GM21717 (cell line): ENCODE measurements at regions not wholly inside any gene's neighbourhood (a gene's known extent, or its start where the extent isn't known, plus 50 kb on each side); places are given as distances from the start of the nearest gene placed in this dataset.

Experiments used
- ATAC-seq: cut with Tn5 transposase; IDR thresholded peaks from one replicate; pipeline ENCODE4 v1.9.1; 2021; ENCODE audit warnings: mild to moderate bottlenecking, moderate library complexity; ENCODE audit not compliant: unreplicated experiment

DNA sequence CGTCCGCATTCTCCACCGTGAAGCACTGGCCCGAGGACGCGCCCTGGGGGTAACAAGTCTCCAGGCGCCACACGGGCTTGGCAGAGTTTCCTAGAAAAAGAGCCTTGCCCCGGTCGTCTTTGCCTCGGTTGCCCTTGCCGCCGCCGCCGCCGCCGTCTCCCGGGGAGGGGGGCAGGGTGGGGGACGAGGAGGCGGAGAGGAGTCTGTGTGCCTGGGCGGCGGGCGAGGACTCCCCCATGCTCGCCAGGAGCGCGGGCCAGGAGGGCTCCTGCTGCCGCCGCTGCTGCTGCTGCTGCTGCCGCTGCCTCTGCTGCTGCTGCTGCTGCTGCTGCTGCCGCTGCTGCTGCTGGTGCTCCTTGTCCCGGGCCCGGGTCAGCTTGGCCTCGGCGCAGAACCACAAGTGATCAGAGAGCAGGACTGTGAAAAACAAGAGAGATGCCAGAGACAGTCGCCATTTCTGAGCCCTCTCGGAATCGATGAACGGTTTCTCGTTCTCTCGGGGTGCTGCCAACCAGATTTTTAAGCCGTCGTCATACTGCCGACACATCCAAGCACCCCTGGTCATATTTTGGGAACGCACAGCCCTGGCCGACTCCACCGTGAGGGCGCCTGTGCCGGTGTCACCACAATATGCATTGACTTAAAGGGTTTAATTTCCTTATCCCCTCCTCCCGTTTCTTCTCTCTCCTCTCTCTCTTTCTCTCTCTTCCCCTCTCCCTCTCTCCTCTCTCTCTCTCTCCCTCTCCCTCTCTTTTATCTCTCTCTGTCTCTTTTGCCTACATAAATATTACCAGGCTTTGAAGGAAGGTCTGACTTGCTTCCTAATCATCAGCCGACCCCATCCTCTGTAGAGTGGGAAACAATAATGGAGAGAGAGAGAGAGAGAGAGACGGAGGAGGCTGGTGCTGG, 349.1 kb downstream of the LIG4 start:
- no peak for ATAC-seq

DNA sequence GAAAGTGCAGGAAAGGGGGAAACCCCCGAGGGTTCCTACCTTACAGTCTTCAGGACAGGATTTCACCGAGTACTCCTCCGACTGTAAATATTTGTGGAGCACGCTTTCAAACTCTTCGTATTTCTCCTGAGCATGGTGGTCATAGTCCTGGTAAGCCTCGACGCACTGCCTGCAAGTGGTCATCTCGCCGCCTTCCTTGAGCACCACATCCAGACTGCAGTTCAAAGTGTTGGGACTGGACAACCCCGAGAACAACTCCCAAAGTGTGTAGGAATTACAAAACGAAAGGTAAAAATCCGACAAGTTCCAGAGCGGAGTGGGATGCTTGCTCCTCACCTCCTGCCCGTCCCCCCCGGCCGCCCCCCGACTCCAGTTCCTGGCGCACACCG, 349.7 kb downstream of the LIG4 start:
- no peak for ATAC-seq

DNA sequence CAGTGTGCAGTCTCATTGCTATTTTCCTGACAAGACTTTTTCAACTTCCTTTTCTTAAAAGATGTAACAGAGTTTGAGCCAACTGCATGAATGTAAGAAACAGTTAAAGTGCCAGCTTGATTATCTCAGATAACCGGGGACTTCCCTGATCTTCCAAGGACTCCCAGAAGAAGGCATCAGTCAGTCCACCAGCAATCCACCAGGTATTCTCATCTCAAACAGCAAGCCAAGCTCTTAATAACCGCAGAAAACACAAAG, 350.1 kb downstream of the LIG4 start:
- ATAC-seq, result no peak

DNA sequence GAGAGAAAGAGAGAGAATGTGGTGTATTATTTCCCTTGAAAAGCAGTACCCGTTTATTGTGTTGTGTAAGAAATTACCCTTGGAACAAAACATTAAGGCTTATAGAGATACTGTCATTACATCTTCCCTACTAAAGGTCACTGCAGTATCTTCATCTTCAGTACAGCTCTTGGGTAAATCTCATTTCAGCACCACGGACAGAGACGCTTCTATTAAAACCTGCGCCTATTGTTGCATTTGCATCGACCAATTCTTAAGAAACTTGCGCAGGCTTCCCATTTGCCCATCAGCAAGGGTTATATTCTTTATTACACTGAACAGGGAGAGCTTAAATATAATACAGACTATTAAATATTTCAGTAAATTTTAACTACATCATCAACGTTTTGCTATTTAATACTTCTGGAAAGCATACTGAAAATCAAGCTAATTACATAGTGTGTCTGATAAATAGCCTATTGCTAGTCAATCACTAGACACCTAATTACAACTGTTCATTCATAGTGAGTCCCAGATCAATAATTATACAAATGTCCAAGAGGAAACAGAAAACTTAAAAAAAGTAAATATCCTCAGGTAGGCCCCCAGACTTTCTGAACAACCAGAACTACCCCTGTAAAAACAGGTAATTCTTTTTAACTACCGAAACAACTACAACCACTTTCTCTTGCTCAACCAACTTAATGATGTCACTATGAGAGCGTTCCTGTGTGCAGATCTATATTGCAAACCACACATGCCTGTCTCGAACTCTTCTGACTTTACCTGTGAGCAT, 350.6 kb downstream of the LIG4 start:
- no peak for ATAC-seq

DNA sequence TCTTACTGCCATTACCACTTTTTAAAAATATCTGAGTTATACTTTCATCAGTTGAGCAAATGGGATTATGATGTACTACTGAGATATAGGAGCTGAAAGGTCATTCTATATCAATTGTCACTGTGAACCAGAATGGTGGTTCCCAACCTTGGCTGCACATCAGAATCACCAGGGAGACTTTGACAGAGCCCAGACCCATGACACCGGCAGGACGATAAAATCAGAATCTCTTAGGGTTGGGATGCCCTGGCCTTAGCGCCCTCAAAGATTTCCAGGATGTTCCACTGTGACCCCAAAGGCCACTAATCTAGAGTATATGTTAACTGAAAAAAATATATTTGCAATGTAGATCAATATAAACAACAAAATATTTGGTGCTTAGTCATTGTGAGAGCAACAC, 355.1 kb downstream of the LIG4 start:
- ATAC-seq, result no peak

DNA sequence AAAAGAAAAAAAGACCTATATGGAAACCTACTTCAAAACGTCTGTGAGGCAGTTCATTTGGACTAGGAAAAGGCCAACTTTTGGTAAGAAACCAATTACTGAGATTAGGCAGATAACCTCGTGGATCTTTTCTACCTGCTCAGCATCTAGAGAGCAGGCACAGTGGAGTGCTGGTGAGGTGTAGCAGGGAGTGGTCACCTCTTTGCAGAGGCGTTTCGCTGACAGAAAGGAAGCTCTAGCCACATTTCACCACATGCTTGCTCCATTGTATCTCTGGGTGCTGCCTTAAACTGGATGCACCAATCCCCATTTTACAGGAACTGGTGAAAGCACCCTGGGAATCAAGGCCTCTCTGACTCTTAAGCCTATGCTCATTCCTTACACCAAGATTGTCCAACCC, 360.5 kb downstream of the LIG4 start:
- no peak for ATAC-seq

DNA sequence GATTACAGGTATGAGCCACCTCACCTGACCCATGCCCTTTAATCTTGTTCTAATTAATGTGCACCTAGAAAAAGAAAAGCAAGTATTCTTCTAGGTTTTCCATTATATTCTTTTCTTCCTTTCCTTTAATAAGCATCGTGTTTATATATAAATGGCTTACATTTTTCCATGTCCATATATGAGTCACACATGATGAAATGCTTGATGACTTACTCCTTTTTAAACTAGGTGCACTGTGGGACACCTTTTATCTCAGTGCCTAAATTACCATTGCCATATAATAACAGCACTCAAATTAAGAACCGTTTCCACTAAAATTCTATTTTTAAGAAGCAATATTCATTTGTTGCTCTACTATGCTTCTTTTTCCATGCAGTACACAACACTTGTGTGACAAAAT, 363.3 kb downstream of the LIG4 start:
- no peak for ATAC-seq

DNA sequence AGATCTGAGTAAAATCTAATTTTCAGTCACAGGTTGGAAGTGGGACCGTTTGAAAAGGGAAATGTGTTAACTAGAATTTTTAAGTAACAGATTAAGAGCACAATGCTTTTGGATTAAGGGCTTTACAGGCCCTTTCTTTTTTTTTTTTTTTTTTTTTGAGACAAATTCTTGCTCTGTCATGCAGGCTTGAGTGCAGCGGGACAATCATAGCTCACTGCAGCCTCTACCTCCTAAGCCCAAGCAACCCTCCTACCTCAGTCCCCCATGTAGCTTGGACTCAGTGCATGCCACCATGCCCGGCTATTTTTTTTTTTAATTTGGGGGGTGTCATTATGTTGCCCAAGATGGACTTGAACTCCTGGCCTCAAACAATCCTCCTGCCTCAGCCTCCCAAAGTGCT, 363.7 kb downstream of the LIG4 start:
- no peak for ATAC-seq

DNA sequence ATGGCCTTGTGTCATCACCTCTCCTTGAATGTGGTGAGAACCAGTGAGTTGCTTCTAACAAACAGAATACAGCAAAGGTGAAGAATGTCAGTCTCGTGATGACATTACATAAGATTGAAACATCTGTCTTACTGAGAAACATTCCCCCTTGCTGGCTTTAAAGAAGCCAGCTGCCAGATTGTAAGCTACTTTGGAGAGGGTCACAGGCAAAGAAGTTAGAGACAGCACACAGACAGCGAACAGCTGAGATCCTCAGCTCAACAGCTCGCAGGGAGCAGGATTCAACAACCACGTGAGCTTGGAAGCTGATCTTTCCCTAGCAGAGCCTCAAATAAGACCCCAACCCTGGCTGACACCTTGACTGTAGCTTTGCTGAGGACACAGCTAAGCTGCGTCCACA, 367.9 kb downstream of the LIG4 start:
- no peak for ATAC-seq

DNA sequence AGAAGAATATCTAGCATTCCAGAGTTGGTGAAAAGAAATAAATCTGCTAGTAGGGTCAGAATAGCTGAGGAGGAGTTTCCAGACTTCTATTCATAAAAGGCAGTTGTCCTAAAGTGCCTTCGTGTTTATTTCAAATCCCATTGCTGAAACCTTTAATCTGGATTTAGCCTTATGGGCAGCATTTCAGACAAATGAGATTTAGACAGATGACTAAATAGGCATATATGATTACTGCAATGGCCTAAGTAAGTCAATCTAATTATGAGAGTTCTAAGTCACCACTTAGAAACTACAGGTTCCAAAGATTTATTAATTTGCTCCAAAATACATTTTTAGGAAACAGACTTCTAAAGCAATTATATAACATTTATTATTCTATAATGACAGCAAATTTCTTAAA, 368.7 kb downstream of the LIG4 start:
- ATAC-seq, result no peak

DNA sequence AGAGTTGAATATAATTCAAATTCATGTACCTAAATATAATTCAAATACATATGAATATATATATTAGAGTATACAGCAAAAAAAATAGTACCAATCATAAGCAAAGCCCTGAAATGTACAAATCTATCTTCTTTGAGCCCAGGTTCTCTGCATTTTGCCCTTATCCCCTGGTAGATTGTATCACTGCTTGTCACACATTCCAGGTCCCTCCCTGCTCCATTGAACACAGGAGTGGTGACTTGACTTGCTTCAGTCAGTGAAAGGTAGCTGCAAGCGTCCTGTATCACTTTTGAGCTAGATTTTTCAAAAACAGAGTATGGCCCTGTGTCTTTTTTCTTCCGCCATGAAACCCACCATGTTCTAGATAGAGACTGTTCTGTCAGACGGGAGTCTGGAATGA, 369.4 kb downstream of the LIG4 start:
- ATAC-seq, result no peak

DNA sequence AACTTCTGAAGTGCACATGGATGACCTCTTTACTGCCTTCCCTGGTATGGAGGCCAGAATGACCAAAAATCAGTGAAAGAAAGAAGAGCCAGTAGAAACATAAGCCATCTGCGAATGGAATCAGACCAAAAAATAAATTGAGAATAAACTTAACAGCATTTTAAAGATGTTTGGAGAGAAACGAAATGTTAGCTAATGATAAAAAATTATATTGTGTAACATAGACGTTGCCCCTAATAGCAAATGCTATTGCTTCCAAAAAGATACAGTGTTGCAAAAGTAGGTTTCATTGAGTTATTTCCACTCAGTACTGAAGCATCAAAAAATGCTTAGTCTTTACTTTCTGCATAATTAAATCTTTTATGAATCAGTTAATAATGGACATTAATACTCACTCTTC, 371.7 kb downstream of the LIG4 start:
- ATAC-seq, result no peak

DNA sequence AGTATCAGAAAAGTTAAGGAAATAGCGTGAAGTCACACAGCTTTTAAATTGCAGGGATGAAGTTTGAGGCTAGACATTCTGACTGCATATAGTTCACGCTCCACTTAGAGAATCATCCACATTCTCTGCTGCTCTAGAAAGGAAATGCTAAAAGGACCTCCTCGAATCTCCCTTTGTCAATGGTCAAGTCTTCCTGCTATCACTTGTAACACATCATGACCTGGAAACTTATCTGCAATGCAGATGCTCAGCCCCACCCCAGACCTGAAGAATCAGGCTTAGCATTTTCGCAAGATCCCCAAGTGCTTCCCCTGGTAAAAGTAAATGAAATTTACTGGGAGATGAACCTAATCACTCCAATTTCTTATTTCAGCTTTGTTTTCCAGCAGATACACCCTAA, 372.1 kb downstream of the LIG4 start:
- ATAC-seq, result no peak

DNA sequence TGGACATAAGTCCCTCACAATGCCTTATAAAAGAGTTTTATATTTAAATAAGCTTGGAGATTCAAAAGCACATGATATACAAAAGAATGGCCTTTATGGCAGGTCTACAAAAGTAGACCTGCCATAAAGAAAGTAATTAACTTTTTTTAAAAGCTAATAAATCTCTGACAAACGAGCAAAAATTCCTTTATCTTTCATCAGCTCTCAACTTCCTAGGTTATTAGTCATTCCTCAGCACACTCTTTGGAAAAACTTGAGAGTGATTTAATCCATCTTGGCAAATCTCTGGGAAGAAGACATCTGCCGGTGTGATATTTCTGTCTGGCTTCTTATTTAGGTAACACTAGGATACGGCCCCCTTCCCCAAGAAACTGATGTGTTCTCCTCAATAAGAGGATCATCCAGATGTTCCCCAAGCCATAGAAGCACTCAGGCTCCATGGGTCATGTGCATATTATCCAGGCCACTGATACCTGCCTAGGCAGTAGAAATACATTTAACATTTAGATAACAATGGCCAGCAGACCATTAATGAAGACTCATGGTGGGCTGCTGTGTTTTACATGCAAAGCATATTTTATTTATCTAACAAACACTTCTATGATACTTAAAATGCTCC, 372.7 kb downstream of the LIG4 start:
- ATAC-seq, result no peak

DNA sequence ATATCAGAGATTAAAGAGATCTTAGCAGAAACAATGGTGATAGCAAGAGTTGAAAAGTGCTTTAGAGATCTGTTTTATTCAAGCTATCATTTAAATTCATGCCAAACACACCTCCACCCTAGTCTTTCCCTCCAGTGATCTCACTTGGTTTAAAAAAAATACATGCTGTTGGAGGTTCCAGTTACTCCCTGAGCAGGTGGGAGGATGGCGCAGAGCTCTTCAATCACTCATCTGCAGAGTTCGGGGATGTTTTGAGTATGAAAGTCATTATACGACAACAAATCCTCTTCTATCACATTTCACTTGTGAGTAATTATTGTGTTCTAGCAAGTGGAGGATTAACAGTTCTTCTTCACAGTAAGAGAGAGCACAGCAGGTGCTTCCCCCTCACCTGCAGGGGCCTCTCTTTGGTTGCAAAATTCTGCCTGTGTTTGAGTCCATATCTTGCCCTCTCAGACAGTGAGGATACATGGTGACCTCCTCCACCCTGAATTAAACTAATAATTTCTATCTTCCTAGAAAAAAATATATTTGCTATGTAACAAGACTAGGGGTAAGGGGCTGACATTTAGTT, 376.7 kb downstream of the LIG4 start:
- no peak for ATAC-seq

DNA sequence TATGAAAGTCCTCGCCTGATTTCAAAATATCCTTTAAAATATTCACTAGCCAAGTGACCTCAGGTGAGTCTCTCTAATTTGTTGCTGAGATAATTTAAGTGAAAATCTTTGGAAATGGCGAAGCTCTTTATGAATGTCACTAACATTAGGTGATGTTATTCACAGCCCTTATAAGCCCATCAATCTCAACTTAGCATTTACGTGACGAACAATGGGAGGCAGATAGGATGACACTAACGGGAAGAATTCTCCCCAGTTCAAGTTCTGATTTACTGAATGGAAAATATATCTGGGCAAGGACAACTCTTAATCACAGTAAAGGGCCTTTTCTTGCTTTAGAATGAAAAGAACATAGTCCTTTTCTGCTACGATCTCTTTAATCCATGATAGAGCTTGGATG, 378.7 kb downstream of the LIG4 start:
- no peak for ATAC-seq

DNA sequence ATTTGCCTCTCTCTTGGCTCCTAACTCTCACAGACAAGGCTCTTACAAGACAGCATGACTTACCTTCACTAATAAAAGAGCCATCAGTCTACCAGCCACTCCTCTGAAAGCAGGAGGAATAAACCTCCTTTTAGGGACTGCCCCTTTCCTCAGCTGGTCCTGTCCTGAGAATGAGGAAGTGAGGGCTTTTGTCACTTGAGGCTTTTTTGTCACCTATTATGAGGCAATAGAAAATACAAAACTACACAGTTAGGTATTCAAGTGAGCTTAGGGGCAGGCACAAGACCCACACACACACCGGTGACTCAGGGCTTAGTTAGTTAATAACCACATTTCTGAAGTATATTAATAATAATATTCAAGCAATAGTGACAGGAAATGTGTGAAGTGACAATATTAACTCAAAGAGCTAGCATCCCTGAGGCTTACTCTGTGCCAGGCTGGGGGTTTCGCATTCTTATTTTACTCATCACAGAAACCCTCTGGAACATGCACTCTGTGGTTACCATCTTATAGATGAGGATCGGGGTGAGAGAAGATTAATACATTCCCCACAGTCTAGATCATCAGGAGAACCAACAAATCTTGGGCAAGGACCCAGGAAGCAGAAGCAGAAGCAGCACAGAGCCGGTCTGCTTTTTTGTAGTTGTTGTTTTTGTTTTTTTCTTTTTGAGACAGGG, 379.9 kb downstream of the LIG4 start:
- peak; percentile 84 for ATAC-seq

DNA sequence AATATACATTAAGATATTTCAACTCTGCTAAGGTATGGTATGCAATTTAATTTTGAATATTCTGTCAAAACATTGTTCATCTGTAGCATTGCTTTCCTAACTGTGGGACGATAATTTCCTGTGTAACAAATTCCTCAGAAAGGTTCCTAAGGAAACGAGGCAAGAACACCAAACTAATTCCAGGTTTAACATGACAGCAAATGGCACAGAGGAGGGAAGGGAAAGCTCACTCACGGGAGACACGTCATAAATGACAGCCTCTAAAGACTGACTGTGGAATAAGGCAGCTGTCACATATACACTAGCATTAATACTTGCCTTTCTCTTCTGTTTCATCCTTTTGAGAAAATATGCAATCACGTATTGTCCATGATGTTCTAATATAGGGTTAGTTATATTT, 380.6 kb downstream of the LIG4 start:
- no peak for ATAC-seq

DNA sequence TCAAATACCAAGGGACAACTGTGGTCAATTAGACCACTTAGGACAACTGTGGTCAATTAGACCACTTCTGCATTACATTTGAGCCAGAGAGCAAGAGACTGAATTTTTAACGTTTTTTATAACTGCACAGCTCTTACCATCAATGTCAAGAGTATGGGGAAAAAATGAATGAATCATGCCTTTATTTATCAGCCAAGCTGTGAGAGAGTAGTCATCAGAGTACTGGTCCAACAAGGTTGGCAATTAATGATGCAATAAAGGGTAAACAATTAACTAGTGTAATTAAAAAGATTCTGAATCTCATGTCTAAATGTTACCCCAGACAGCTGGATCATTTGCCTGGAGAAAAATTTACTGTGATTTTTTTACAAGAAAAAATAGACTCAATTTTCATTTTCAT, 381.1 kb downstream of the LIG4 start:
- ATAC-seq, result no peak

DNA sequence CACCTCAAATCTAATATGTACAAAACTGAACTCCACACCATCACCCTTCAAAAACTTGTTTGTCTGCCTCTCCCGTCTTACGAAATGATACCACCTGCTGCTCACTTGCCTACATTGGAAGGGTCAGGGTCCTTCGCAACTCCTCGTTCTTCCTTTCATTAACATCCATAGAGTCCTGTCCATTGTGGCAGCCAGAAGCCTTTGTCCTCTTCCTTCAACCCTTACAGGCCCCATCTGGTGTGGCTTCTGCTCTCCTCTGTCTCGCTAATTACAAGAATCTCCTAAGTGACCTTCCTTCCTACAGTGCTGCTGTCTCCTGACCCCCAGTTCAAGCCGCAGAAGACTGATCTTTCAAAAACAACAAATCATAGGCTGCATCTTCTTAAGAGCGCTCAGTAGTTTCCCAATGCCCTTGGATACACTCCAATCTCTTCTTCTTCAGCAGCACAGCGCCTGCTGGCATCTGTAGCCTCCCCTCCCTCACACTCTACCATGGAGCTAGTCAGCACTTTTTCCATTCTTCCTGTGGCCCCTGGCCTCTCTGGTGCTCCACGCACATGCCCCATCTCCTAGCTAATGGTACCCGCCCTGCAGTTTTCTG, 382.7 kb downstream of the LIG4 start:
- no peak for ATAC-seq

DNA sequence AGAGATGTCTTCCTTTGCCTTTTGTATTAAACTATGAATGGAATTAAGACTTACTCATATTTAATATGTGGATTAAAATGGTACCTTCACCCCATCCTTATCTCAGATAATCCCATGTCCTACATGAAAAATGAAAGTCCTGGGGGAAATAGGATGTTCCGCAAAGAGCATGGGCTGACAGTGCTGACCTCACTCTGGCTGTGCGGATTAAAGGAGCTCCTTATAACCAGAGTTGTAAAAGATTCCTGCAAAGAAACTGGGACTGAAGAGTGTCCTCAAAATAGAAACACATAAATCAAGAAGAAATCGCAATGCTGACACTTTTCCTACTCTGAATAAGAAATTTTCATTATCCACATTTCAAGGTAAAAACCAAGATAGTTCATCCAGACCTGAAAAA, 384.5 kb downstream of the LIG4 start:
- ATAC-seq, result no peak
